IPS DF 6.9 (cell line): ENCODE measurements at regions not wholly inside any gene's neighbourhood (a gene's known extent, or its start where the extent isn't known, plus 50 kb on each side); places are given as distances from the start of the nearest gene placed in this dataset.
"Not testable (repeated sequence)": the region's sequence is repeated elsewhere in the genome, so short reads cannot be mapped to it uniquely, and the experiment has no call there.

Source experiments
- DNase-seq: peaks from one replicate; pipeline ENCODE4 v3.0.0-alpha.2; 2013; ENCODE audit warnings: low read depth, low spot score
- H3K27ac ChIP-seq: one replicate; pipeline ENCODE4 v1.5.1; 2013; ENCODE audit warnings: low read length, control low read depth
- H3K27me3 ChIP-seq: 2 replicates; pipeline ENCODE4 v1.6.1; 2013; ENCODE audit warnings: mild to moderate bottlenecking, low read length; ENCODE audit not compliant: control insufficient read depth, insufficient read depth
- H3K36me3 ChIP-seq: 2 replicates; pipeline ENCODE4 v1.6.1; 2013; ENCODE audit warnings: low read length; ENCODE audit not compliant: control insufficient read depth, insufficient read depth
- H3K4me1 ChIP-seq: 2 replicates; pipeline ENCODE4 v1.6.1; 2013; ENCODE audit warnings: low read length; ENCODE audit not compliant: control insufficient read depth, insufficient read depth
- H3K4me3 ChIP-seq: 2 replicates; pipeline ENCODE4 v1.5.1; 2013; ENCODE audit warnings: mild to moderate bottlenecking, low read length
- H3K9me3 ChIP-seq: 2 replicates; pipeline ENCODE4 v1.6.1; 2013; ENCODE audit warnings: low read length, inconsistent platforms; ENCODE audit not compliant: control insufficient read depth, insufficient read depth
- WGBS: extraction: QIAGEN DNeasy Blood & Tissue Kit; methylation state at CpG from one replicate; pipeline ENCODE4 v1.1.7; 2013; ENCODE audit warnings: mixed read lengths, missing lambda C conversion rate; ENCODE audit not compliant: insufficient read length, insufficient coverage; 5-methylcytosine and 5-hydroxymethylcytosine counted together

GRCh38 chr7:112937651-112938415, 147.6 kb upstream of the TMEM168 start:
- no peak for DNase-seq
- Histone ChIP-seq H3K27ac (no peak overlapping the region), H3K4me1 (no peaks in the 10 kb centered on the region), H3K4me3 (no peak overlapping the region), H3K27me3 (no peaks in the 10 kb centered on the region), H3K9me3 (no peaks in the 10 kb centered on the region), H3K36me3 (no peaks in the 10 kb centered on the region)
- no CpG with 5 or more reads among the region's 3 CpGs for WGBS

DNA sequence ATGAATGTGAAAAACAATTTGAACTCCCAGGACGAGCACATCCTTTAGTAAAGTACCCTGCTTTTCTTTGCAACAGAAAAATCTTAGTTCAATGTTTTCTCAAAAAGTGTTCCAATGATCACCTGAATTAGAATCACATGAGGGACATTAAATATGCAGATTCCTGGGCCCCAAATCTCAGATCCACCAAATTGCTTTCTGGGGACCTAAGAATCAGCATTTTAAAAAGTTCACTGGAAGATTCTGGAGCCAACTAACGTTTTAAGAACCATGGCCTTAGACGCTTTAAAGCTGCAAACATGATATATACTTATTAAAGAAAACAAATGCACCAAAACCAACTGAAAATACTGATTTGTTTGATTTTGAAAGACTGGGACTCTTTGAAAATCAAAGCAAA, 143.4 kb upstream of the TMEM168 start:
- Histone ChIP-seq H3K27me3 (no peaks in the 10 kb centered on the region), H3K4me1 (no peaks in the 10 kb centered on the region), H3K4me3 (no peak overlapping the region), H3K36me3 (no peaks in the 10 kb centered on the region), H3K27ac (no peak overlapping the region), H3K9me3 (no peaks in the 10 kb centered on the region)
- no CpG with 5 or more reads among the region's 3 CpGs for WGBS
- no peak for DNase-seq

DNA sequence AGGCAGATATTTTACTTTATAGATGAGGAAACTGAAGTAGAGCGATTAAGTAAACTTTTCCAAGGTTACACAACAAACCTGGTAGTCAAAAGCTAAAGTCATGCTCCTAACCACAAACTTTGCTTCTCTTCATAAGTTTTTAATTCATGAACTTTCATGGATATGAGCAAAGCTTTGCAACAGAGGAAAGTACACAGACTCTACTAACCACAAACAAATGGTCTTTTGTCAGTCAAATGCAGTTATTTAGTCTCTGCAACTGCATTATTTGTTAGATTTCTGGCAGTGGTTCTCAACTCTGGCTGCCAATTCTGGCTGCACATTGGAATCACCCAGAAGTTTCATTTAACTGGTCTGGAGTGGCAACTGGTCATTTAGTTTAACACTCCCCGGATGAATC, 140.6 kb upstream of the TMEM168 start:
- no peak overlapping the region for H3K4me3 ChIP-seq
- no peaks in the 10 kb centered on the region for H3K36me3 ChIP-seq
- H3K9me3 ChIP-seq, result no peaks in the 10 kb centered on the region
- H3K4me1 ChIP-seq, result no peaks in the 10 kb centered on the region
- H3K27ac ChIP-seq, result no peak overlapping the region
- no CpG with 5 or more reads among the region's 2 CpGs for WGBS
- DNase-seq, result no peak
- H3K27me3 ChIP-seq, result no peaks in the 10 kb centered on the region

GRCh38 chr7:112929421-112929820, 139.2 kb upstream of the TMEM168 start:
- no peak for DNase-seq
- no peaks in the 10 kb centered on the region for H3K4me1 ChIP-seq
- no peaks in the 10 kb centered on the region for H3K36me3 ChIP-seq
- no peak overlapping the region for H3K27ac ChIP-seq
- H3K27me3 ChIP-seq, result no peaks in the 10 kb centered on the region
- no CpG with 5 or more reads among the region's 3 CpGs for WGBS
- no peak overlapping the region for H3K4me3 ChIP-seq
- no peaks in the 10 kb centered on the region for H3K9me3 ChIP-seq

DNA sequence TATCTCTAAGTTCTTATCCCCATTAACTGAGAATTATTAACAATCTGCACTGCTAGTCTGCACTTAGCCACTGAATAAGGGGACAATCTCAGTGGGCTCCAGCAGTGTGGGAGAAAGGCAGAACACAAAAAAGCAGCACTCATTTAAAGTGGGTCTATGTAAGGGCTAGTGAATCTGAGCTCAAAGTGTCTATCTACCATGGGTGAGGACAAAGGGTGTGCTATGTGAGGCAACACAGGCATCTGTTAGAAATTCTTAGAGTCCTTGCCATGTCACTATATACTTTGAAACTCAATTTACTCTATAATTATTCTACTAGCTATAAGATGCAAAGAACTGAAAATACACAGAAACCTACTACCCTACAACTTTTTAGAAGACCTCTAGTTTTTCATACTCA, 135.8 kb upstream of the TMEM168 start:
- H3K4me1 ChIP-seq, result no peaks in the 10 kb centered on the region
- no peak overlapping the region for H3K27ac ChIP-seq
- no peaks in the 10 kb centered on the region for H3K27me3 ChIP-seq
- DNase-seq, result no peak
- H3K4me3 ChIP-seq, result no peak overlapping the region
- H3K36me3 ChIP-seq, result no peaks in the 10 kb centered on the region
- no peaks in the 10 kb centered on the region for H3K9me3 ChIP-seq

GRCh38 chr7:112922546-112922945, 132.4 kb upstream of the TMEM168 start:
- DNase-seq, H3K4me1 ChIP-seq, H3K9me3 ChIP-seq, H3K27ac ChIP-seq, H3K36me3 ChIP-seq, H3K4me3 ChIP-seq, H3K27me3 ChIP-seq: not testable (repeated sequence)
- no CpG with 5 or more reads among the region's 25 CpGs for WGBS

DNA sequence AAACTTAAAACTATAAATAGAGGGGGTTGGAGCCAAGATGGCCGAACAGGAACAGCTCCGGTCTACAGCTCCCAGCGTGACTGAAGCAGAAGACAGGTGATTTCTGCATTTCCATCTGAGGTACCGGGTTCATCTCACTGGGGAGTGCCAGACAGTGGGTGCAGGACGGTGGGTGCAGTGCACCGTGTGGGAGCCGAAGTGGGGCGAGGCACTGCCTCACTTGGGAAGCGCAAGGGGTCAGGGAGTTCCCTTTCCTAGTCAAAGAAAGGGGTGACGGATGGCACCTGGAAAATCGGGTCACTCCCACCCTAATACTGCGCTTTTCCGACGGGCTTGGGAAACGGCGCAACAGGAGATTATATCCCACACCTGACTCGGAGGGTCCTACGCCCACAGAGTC, 126.2 kb upstream of the TMEM168 start:
- not testable (repeated sequence) for H3K36me3 ChIP-seq, DNase-seq, H3K27ac ChIP-seq, H3K9me3 ChIP-seq, H3K4me1 ChIP-seq, H3K4me3 ChIP-seq, H3K27me3 ChIP-seq
- no CpG with 5 or more reads among the region's 18 CpGs for WGBS

GRCh38 chr7:112908086-112908485, 117.9 kb upstream of the TMEM168 start:
- Histone ChIP-seq H3K4me3 (no peak overlapping the region), H3K9me3 (no peaks in the 10 kb centered on the region), H3K27me3 (no peaks in the 10 kb centered on the region), H3K4me1 (peaks cover 1% of the 10 kb centered on the region; the same call in 1 of the 2 replicates), H3K36me3 (no peaks in the 10 kb centered on the region), H3K27ac (no peak overlapping the region)
- WGBS, result no CpG with 5 or more reads among the region's 2 CpGs
- DNase-seq, result no peak

GRCh38 chr7:112907658-112908057, 117.5 kb upstream of the TMEM168 start:
- Histone ChIP-seq H3K4me1 (peaks cover 1% of the 10 kb centered on the region; the same call in 1 of the 2 replicates), H3K9me3 (no peaks in the 10 kb centered on the region), H3K4me3 (no peak overlapping the region), H3K27me3 (no peaks in the 10 kb centered on the region), H3K36me3 (no peaks in the 10 kb centered on the region), H3K27ac (no peak overlapping the region)
- WGBS, result no CpG with 5 or more reads among the region's 1 CpG
- no peak for DNase-seq

GRCh38 chr7:112905950-112906349, 115.8 kb upstream of the TMEM168 start:
- no peaks in the 10 kb centered on the region for H3K9me3 ChIP-seq
- DNase-seq, result no peak
- H3K4me3 ChIP-seq, result no peak overlapping the region

GRCh38 chr7:112905413-112905812, 115.2 kb upstream of the TMEM168 start:
- H3K4me3 ChIP-seq, result no peak overlapping the region
- H3K4me1 ChIP-seq, result peaks cover 1% of the 10 kb centered on the region; the same call in 1 of the 2 replicates
- H3K36me3 ChIP-seq, result no peaks in the 10 kb centered on the region
- no peak for DNase-seq
- no peak overlapping the region for H3K27ac ChIP-seq
- H3K27me3 ChIP-seq, result no peaks in the 10 kb centered on the region
- H3K9me3 ChIP-seq, result no peaks in the 10 kb centered on the region

More at GRCh38 chr7:112905950-112906349, 115.8 kb upstream of the TMEM168 start:
- Histone ChIP-seq H3K27me3 (no peaks in the 10 kb centered on the region), H3K27ac (no peak overlapping the region), H3K4me1 (peaks cover 1% of the 10 kb centered on the region; the same call in 1 of the 2 replicates), H3K36me3 (no peaks in the 10 kb centered on the region)
